Gastrocnemius medialis (tissue), 4 donors: ENCODE measurements at regions not wholly inside any gene's neighbourhood (a gene's known extent, or its start where the extent isn't known, plus 50 kb on each side); places are given as distances from the start of the nearest gene placed in this dataset.

Source experiments
- ATAC-seq, 2 donors: fragments of 150-250 bp; one replicate each; pipeline ENCODE4 v1.9.1; 2016
- DNase-seq, 2 donors: peaks; one replicate each; pipeline ENCODE4 v3.0.0-alpha.2; 2019
- H3K27ac ChIP-seq, 4 donors: fragments of 200-600 bp; sonication (generic); 1 replicate in 1 of 4; 2 replicates in 3 of 4; pipeline ENCODE4 v1.5.1; 2016 to 2018; ENCODE audit warnings: mild to moderate bottlenecking in 2 of 4, moderate library complexity in 1 of 4
- H3K27me3 ChIP-seq, 3 donors: fragments of 200-600 bp; sonication (generic) in 2 of 3; 1 replicate in 1 of 3; 2 replicates in 2 of 3; pipeline versions ENCODE4 v1.5.1 to v1.6.0; 2016 to 2019; ENCODE audit warnings: mild to moderate bottlenecking in 1 of 3, moderate library complexity in 1 of 3
- H3K36me3 ChIP-seq, 2 donors: fragments of 200-600 bp; sonication (generic) in 1 of 2; one replicate each; pipeline ENCODE4 v1.5.1; 2017 to 2018
- H3K4me1 ChIP-seq, 2 donors: fragments of 200-600 bp; sonication (generic) in 1 of 2; one replicate each; pipeline ENCODE4 v1.5.1; 2016 to 2017; ENCODE audit warnings: mild to moderate bottlenecking in 2 of 2
- H3K4me3 ChIP-seq, 4 donors: fragments of 200-600 bp; sonication (generic) in 3 of 4; 1 replicate in 1 of 4; 2 replicates in 3 of 4; pipeline ENCODE4 v1.5.1; 2016 to 2019; ENCODE audit warnings: mild to moderate bottlenecking in 2 of 4
- H3K9me3 ChIP-seq, 3 donors: fragments of 200-600 bp; sonication (generic) in 2 of 3; 1 replicate in 1 of 3; 2 replicates in 2 of 3; pipeline ENCODE4 v1.5.1; 2016 to 2019
- POLR2A ChIP-seq, 2 donors: fragments of 450-650 bp; IDR thresholded peaks; one replicate each; pipeline ENCODE4 v1.6.1; 2017; ENCODE audit warnings: antibody characterized with exemption in 2 of 2, mild to moderate bottlenecking in 2 of 2, moderate library complexity in 2 of 2
- in situ Hi-C, 4 donors: fragments of 200-750 bp; cut with MboI; loops; one replicate each; pipeline versions ENCODE4 v1.15.0 to v1.8.0; 2017; ENCODE audit warnings: low sequenced_read_pairs in 4 of 4
- intact Hi-C: fragments of 100-400 bp; cut with DNase I; formaldehyde crosslinking; loops from one replicate; pipeline ENCODE4 v1.15.1; 2023; ENCODE audit warnings: low total_unique reads
- TF ChIP-seq, protein P1 (sequence below), 5 experiments: fragments of 450-650 bp in 3 of 5; fragments of 200-600 bp in 2 of 5; sonication (generic) in 2 of 5; IDR thresholded peaks in 4 of 5; conservative IDR thresholded peaks in 1 of 5; 1 replicate in 4 of 5; 2 replicates in 1 of 5; pipeline ENCODE4 v1.5.1; 2016 to 2019; ENCODE audit warnings: antibody characterized with exemption in 5 of 5, mild to moderate bottlenecking in 3 of 5, moderate library complexity in 3 of 5

GRCh38 chr11:11746449-11746848 is 95.3 kb upstream of the USP47 start:
- in situ Hi-C loops = no loop called here
- no peaks in the 10 kb centered on the region for H3K4me1 ChIP-seq
- H3K27me3 ChIP-seq = no peaks in the 10 kb centered on the region
- no peaks in the 10 kb centered on the region for H3K9me3 ChIP-seq
- H3K36me3 ChIP-seq = no peaks in the 10 kb centered on the region
- TF ChIP-seq, protein P1, sequence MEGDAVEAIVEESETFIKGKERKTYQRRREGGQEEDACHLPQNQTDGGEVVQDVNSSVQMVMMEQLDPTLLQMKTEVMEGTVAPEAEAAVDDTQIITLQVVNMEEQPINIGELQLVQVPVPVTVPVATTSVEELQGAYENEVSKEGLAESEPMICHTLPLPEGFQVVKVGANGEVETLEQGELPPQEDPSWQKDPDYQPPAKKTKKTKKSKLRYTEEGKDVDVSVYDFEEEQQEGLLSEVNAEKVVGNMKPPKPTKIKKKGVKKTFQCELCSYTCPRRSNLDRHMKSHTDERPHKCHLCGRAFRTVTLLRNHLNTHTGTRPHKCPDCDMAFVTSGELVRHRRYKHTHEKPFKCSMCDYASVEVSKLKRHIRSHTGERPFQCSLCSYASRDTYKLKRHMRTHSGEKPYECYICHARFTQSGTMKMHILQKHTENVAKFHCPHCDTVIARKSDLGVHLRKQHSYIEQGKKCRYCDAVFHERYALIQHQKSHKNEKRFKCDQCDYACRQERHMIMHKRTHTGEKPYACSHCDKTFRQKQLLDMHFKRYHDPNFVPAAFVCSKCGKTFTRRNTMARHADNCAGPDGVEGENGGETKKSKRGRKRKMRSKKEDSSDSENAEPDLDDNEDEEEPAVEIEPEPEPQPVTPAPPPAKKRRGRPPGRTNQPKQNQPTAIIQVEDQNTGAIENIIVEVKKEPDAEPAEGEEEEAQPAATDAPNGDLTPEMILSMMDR (IDR thresholded peaks at IDR 0.05 in 4 of 5, conservative IDR thresholded peaks at IDR 0.05 in 1 of 5) = no peak
- no peak for TF ChIP-seq POLR2A (IDR thresholded peaks at IDR 0.05)
- no peak for DNase-seq
- H3K27ac ChIP-seq = no peak overlapping the region
- H3K4me3 ChIP-seq = no peak overlapping the region
- ATAC-seq = no peak
- intact Hi-C loops = no loop called here

DNA sequence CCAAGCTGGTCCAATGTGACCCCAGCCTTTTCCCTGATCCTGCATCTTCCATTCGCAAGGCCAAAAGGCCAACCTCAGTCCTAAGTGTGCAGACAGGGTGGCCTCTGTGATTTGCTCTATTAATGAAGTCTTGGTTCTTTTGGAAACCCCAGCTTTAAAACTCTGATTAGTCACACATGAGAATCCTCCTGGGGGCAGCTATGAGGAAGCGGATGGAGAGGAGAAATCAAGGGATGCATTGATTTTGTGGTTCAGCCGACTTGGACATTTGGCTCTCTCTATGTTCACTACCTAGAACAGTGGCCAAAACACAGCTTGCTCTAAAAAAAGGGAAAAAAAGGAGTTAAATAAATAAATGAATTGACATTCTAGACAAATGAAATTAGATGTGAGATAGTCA is 98.6 kb upstream of the USP47 start:
- Histone ChIP-seq H3K9me3 (no peaks in the 10 kb centered on the region), H3K4me3 (no peak overlapping the region), H3K27me3 (no peaks in the 10 kb centered on the region), H3K27ac (no peak overlapping the region), H3K4me1 (no peaks in the 10 kb centered on the region), H3K36me3 (no peaks in the 10 kb centered on the region)
- no peak for TF ChIP-seq POLR2A (IDR thresholded peaks at IDR 0.05)
- TF ChIP-seq, protein P1 (IDR thresholded peaks at IDR 0.05 in 4 of 5, conservative IDR thresholded peaks at IDR 0.05 in 1 of 5) = no peak
- in situ Hi-C loops = no loop called here
- ATAC-seq (no peak), DNase-seq (no peak)
- intact Hi-C loops = no loop called here

GRCh38 chr11:11742486-11742885 is 99.3 kb upstream of the USP47 start:
- Histone ChIP-seq H3K36me3 (no peaks in the 10 kb centered on the region), H3K4me1 (no peaks in the 10 kb centered on the region), H3K9me3 (no peaks in the 10 kb centered on the region), H3K27me3 (no peaks in the 10 kb centered on the region), H3K27ac (no peak overlapping the region), H3K4me3 (no peak overlapping the region)
- DNase-seq (no peak), ATAC-seq (no peak)
- in situ Hi-C loops = no loop called here
- TF ChIP-seq POLR2A (IDR thresholded peaks at IDR 0.05) = no peak
- TF ChIP-seq, protein P1 (IDR thresholded peaks at IDR 0.05 in 4 of 5, conservative IDR thresholded peaks at IDR 0.05 in 1 of 5) = no peak
- intact Hi-C loops = no loop called here

DNA sequence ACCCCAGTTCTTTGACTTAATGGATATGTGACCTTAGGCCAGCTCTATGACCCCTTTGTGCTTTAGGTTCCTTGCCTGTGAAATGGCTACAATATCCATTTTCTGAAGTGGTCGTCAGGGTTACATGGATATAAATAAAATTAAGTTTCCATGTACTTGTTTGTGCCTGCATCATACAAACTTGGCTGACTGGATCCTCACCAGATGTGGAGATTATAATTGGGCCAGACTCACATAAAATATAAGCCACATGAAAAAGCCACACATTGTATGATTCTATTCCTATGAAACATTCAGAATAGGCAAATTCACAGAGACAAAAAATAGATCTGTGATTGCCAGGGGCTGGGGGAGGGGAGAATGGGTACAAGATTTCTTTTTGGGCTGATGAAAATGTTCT is 100.9 kb upstream of the USP47 start:
- Histone ChIP-seq H3K36me3 (no peaks in the 10 kb centered on the region), H3K27ac (no peak overlapping the region), H3K4me3 (no peak overlapping the region), H3K4me1 (no peaks in the 10 kb centered on the region), H3K9me3 (no peaks in the 10 kb centered on the region), H3K27me3 (no peaks in the 10 kb centered on the region)
- intact Hi-C loops = no loop called here
- in situ Hi-C loops = no loop called here
- ATAC-seq = no peak
- no peak for TF ChIP-seq POLR2A (IDR thresholded peaks at IDR 0.05)
- TF ChIP-seq, protein P1 (IDR thresholded peaks at IDR 0.05 in 4 of 5, conservative IDR thresholded peaks at IDR 0.05 in 1 of 5) = no peak
- DNase-seq = no peak

DNA sequence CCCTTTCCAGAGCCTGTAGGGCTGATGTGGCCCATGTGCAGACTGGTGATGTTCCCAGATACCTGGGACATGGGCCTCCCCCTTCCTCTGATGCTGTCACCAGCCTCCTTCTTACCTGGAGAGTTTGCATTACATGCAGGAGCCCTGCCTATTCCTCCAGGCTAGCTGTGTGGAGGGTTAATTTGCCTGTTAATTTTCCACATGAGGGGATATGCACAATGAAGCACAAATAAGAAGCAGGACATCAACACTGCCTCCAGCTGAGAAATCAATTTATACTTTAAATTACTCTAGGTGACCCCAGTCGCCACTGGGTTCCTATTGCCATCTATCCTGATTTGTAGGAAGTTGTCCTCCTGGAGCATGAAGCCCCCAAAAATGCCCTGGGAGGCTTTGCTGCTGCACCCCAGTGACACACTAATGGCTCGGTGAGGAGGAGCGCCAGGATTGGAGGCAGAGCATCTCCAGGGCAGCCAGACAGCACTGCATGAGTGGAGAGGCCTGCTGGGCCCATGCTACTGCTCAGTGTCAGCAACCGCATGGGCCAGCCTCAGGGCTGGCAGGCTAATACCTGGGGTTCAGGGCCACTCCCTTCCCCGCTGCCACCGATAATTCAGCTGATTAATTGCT is 101.6 kb upstream of the USP47 start:
- in situ Hi-C loops = no loop called here
- ATAC-seq = no peak

More for the DNA sequence above, 101.6 kb upstream of the USP47 start:
- Histone ChIP-seq H3K27ac (no peak overlapping the region), H3K4me1 (peaks cover 0 to 2% of the 10 kb centered on the region in 2 donors), H3K36me3 (no peaks in the 10 kb centered on the region), H3K9me3 (no peaks in the 10 kb centered on the region), H3K4me3 (no peak overlapping the region), H3K27me3 (no peaks in the 10 kb centered on the region)
- no peak for TF ChIP-seq POLR2A (IDR thresholded peaks at IDR 0.05)
- TF ChIP-seq, protein P1 (IDR thresholded peaks at IDR 0.05 in 4 of 5, conservative IDR thresholded peaks at IDR 0.05 in 1 of 5) = no peak
- intact Hi-C loops = no loop called here
- no peak for DNase-seq
